ENCODE measurements at regions not wholly inside any gene's neighbourhood (a gene's known extent, or its start where the extent isn't known, plus 50 kb on each side); places are given as distances from the start of the nearest gene placed in this dataset.

DNA sequence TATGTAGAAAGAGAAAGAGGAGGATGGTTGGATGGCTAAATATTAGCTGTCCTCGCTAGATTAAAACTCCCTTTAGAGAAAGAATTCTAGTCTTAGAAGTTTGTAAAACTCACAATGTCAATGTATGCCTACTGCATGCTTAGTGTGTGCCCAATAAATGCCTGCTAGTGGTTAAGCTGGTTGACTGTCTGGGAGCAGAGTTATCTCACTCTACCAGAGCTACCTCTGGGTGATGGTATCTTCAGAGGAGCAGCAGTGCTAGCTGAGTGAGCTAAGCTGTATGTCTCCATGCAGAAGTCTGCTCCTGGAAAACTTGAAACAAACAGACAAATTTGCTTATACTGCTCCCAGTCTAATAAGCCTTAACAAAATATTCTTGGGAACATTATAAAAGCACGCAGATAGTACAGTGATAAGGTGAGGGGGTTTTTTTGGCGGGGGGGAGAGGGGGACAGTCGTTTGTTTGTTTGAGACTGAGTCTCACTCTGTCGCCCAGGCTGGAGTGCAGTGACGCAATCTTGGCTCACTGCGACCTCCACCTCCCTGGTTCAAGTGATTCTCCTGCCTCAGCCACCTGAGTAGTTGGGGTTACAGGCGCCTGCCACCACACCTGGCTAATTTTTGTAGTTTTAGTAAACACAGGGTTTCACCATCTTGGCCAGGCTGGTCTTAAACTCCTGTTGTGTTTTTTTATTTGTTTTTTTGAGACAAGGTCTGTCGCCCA is 202.8 kb upstream of the TSC22D1 start:
- TF ChIP-seq, protein P1, sequence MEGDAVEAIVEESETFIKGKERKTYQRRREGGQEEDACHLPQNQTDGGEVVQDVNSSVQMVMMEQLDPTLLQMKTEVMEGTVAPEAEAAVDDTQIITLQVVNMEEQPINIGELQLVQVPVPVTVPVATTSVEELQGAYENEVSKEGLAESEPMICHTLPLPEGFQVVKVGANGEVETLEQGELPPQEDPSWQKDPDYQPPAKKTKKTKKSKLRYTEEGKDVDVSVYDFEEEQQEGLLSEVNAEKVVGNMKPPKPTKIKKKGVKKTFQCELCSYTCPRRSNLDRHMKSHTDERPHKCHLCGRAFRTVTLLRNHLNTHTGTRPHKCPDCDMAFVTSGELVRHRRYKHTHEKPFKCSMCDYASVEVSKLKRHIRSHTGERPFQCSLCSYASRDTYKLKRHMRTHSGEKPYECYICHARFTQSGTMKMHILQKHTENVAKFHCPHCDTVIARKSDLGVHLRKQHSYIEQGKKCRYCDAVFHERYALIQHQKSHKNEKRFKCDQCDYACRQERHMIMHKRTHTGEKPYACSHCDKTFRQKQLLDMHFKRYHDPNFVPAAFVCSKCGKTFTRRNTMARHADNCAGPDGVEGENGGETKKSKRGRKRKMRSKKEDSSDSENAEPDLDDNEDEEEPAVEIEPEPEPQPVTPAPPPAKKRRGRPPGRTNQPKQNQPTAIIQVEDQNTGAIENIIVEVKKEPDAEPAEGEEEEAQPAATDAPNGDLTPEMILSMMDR (IDR thresholded peaks at IDR 0.05): no peak
- no peak for TF ChIP-seq POLR2A (IDR thresholded peaks at IDR 0.05; ENCODE audit: low read length)
- TF ChIP-seq KDM5A (IDR thresholded peaks at IDR 0.05): no peak
- no peak for TF ChIP-seq JUNB (IDR thresholded peaks at IDR 0.05)
- no peak for TF ChIP-seq NR3C1 (IDR thresholded peaks at IDR 0.05)
- TF ChIP-seq RCOR1 (IDR thresholded peaks at IDR 0.05; ENCODE audit: low read depth, low read length): no peak
- TF ChIP-seq, protein P2, sequence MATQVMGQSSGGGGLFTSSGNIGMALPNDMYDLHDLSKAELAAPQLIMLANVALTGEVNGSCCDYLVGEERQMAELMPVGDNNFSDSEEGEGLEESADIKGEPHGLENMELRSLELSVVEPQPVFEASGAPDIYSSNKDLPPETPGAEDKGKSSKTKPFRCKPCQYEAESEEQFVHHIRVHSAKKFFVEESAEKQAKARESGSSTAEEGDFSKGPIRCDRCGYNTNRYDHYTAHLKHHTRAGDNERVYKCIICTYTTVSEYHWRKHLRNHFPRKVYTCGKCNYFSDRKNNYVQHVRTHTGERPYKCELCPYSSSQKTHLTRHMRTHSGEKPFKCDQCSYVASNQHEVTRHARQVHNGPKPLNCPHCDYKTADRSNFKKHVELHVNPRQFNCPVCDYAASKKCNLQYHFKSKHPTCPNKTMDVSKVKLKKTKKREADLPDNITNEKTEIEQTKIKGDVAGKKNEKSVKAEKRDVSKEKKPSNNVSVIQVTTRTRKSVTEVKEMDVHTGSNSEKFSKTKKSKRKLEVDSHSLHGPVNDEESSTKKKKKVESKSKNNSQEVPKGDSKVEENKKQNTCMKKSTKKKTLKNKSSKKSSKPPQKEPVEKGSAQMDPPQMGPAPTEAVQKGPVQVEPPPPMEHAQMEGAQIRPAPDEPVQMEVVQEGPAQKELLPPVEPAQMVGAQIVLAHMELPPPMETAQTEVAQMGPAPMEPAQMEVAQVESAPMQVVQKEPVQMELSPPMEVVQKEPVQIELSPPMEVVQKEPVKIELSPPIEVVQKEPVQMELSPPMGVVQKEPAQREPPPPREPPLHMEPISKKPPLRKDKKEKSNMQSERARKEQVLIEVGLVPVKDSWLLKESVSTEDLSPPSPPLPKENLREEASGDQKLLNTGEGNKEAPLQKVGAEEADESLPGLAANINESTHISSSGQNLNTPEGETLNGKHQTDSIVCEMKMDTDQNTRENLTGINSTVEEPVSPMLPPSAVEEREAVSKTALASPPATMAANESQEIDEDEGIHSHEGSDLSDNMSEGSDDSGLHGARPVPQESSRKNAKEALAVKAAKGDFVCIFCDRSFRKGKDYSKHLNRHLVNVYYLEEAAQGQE (IDR thresholded peaks at IDR 0.05): no peak
- TF ChIP-seq EP300 (IDR thresholded peaks at IDR 0.05): no peak
- no peak for TF ChIP-seq TP53 (CRISPR knock-in tag; IDR thresholded peaks at IDR 0.05)
